H1 (cell line): ENCODE measurements at regions not wholly inside any gene's neighbourhood (a gene's known extent, or its start where the extent isn't known, plus 50 kb on each side); places are given as distances from the start of the nearest gene placed in this dataset.

ENCODE experiments used
- CTCF ChIA-PET: fragments of 300-600 bp; sonication (Branson Sonifier 250); formaldehyde crosslinking; loops from one replicate; lab custom pipeline; 2021; ENCODE audit not compliant: partially characterized antibody; lab: Charles Lee
- POLR2A ChIA-PET: fragments of 300-600 bp; sonication (Branson Sonifier 250); formaldehyde crosslinking; loops from one replicate; lab custom pipeline; 2021; ENCODE audit warnings: inconsistent platforms; ENCODE audit not compliant: partially characterized antibody; lab: Charles Lee
- DNase-seq, 2 experiments: peaks; one replicate each; pipeline versions ENCODE4 v3.0.0 to v3.0.0-alpha.2; 2010 to 2022; ENCODE audit warnings: low spot score in 2 of 2, low read depth in 1 of 2, mixed read lengths in 1 of 2
- FAIRE-seq: peaks from 2 replicates; lab custom pipeline; 2011; peaks lifted over from hg19 to GRCh38; lab: Jason Lieb, UNC
- H2AFZ ChIP-seq: 2 replicates; pipeline ENCODE4 v1.8.1; 2012; ENCODE audit warnings: low read length, inconsistent platforms
- H2AK5ac ChIP-seq: 2 replicates; pipeline ENCODE4 v1.6.1; 2013; ENCODE audit warnings: low read depth, low read length
- H2BK120ac ChIP-seq: replicated peaks from 2 replicates; pipeline ENCODE3; 2013; ENCODE audit warnings: low read depth, low read length, inconsistent platforms
- H2BK12ac ChIP-seq: 2 replicates; pipeline ENCODE4 v1.6.1; 2013; ENCODE audit warnings: low read depth, low read length
- H2BK15ac ChIP-seq: 2 replicates; pipeline ENCODE4 v1.6.1; 2013; ENCODE audit warnings: low read length
- H2BK20ac ChIP-seq: 2 replicates; pipeline ENCODE4 v1.6.1; 2013; ENCODE audit warnings: low read length
- H2BK5ac ChIP-seq: 2 replicates; pipeline ENCODE4 v1.6.1; 2013; ENCODE audit warnings: low read depth, low read length
- H3K14ac ChIP-seq: 2 replicates; pipeline ENCODE4 v1.6.1; 2013; ENCODE audit warnings: inconsistent platforms; ENCODE audit not compliant: insufficient read length
- H3K18ac ChIP-seq: 2 replicates; pipeline ENCODE4 v1.6.1; 2013; ENCODE audit warnings: low read length; ENCODE audit errors: extremely low read depth
- H3K23ac ChIP-seq: 2 replicates; pipeline ENCODE4 v1.6.1; 2013; ENCODE audit warnings: inconsistent platforms; ENCODE audit not compliant: insufficient read length
- H3K23me2 ChIP-seq: 2 replicates; pipeline ENCODE4 v1.6.1; 2013; ENCODE audit warnings: low read depth, low read length
- H3K27ac ChIP-seq: 2 replicates; pipeline ENCODE4 v1.6.1; 2011; ENCODE audit warnings: low read depth, low read length, inconsistent platforms
- H3K27me3 ChIP-seq, 4 experiments: replicated peaks in 1 of 4; 1 replicate in 1 of 4; 2 replicates in 3 of 4; pipeline versions ENCODE4 v1.6.1 to v1.8.1; 2011 to 2013; ENCODE audit warnings: low read length in 3 of 4, mild to moderate bottlenecking in 3 of 4, inconsistent platforms in 2 of 4, mixed read lengths in 2 of 4, moderate library complexity in 1 of 4; ENCODE audit not compliant: control insufficient read depth in 3 of 4, insufficient read depth in 3 of 4; ENCODE audit errors: extremely low read depth in 1 of 4
- H3K36me3 ChIP-seq, 4 experiments: 2 replicates each; pipeline versions ENCODE4 v1.6.1 to v1.8.1; 2011 to 2013; ENCODE audit warnings: mild to moderate bottlenecking in 4 of 4, low read length in 3 of 4, moderate library complexity in 2 of 4, control low read depth in 1 of 4, inconsistent platforms in 1 of 4; ENCODE audit not compliant: insufficient read depth in 4 of 4, control insufficient read depth in 2 of 4
- H3K4ac ChIP-seq: replicated peaks from 2 replicates; pipeline ENCODE3; 2013; ENCODE audit warnings: low read length, low read depth, mixed read lengths, inconsistent platforms; ENCODE audit not compliant: insufficient read length
- H3K4me1 ChIP-seq, 4 experiments: replicated peaks in 1 of 4; 1 replicate in 1 of 4; 2 replicates in 3 of 4; pipeline versions ENCODE4 v1.6.1 to v1.8.1; 2011 to 2013; ENCODE audit warnings: low read length in 3 of 4, inconsistent platforms in 2 of 4, mixed read lengths in 1 of 4; ENCODE audit not compliant: insufficient read depth in 4 of 4, control insufficient read depth in 3 of 4
- H3K4me2 ChIP-seq, 2 experiments: 2 replicates each; pipeline versions ENCODE4 v1.6.1 to v1.8.1; 2011 to 2013; ENCODE audit warnings: low read depth in 2 of 2, low read length in 2 of 2, control low read depth in 1 of 2, inconsistent platforms in 1 of 2, mild to moderate bottlenecking in 1 of 2; ENCODE audit not compliant: insufficient read depth in 1 of 2
- H3K4me3 ChIP-seq, 4 experiments: fragments of 200-600, 300-600 bp in 1 of 4; sonication (generic), shearing (Covaris generic), sonication (Bioruptor Twin) in 1 of 4; 2 replicates each; pipeline versions ENCODE4 v1.5.1 to v1.8.1; 2011 to 2016; ENCODE audit warnings: low read length in 4 of 4, low read depth in 3 of 4, control low read depth in 2 of 4, inconsistent platforms in 2 of 4, mild to moderate bottlenecking in 2 of 4, mixed read lengths in 1 of 4, moderate library complexity in 1 of 4; ENCODE audit not compliant: insufficient read depth in 2 of 4; ENCODE audit errors: extremely low read depth in 1 of 4
- H3K56ac ChIP-seq: replicated peaks from 2 replicates; pipeline ENCODE3; 2013; ENCODE audit warnings: low read depth, mild to moderate bottlenecking, mixed read lengths, low read length, inconsistent platforms; ENCODE audit not compliant: insufficient read length
- H3K79me1 ChIP-seq: 2 replicates; pipeline ENCODE4 v1.6.1; 2013; ENCODE audit warnings: low read depth, low read length, control low read depth
- H3K79me2 ChIP-seq, 2 experiments: 2 replicates each; pipeline versions ENCODE4 v1.6.1 to v1.8.1; 2012 to 2013; ENCODE audit warnings: low read length in 2 of 2, mild to moderate bottlenecking in 2 of 2, inconsistent platforms in 1 of 2; ENCODE audit not compliant: insufficient read depth in 2 of 2, control insufficient read depth in 1 of 2
- H3K9ac ChIP-seq, 4 experiments: replicated peaks in 1 of 4; 1 replicate in 1 of 4; 2 replicates in 3 of 4; pipeline versions ENCODE4 v1.6.1 to v1.8.1; 2011 to 2013; ENCODE audit warnings: low read depth in 3 of 4, low read length in 3 of 4, control low read depth in 2 of 4, mild to moderate bottlenecking in 2 of 4, moderate library complexity in 2 of 4, inconsistent platforms in 1 of 4; ENCODE audit errors: extremely low read depth in 1 of 4
- H3K9me3 ChIP-seq, 2 experiments: 2 replicates each; pipeline versions ENCODE4 v1.6.1 to v1.8.1; 2012 to 2013; ENCODE audit warnings: mild to moderate bottlenecking in 2 of 2, moderate library complexity in 2 of 2, control low read depth in 1 of 2, inconsistent platforms in 1 of 2, low read depth in 1 of 2, low read length in 1 of 2, mixed read lengths in 1 of 2; ENCODE audit not compliant: insufficient read depth in 2 of 2
- H4K20me1 ChIP-seq, 2 experiments: replicated peaks in 1 of 2; 2 replicates each; pipeline versions ENCODE3 to v1.8.1; 2011 to 2013; ENCODE audit warnings: inconsistent platforms in 2 of 2, low read length in 2 of 2, mild to moderate bottlenecking in 1 of 2; ENCODE audit not compliant: insufficient read depth in 2 of 2, control insufficient read depth in 1 of 2
- H4K5ac ChIP-seq: 2 replicates; pipeline ENCODE4 v1.6.1; 2013; ENCODE audit warnings: low read length, low read depth, mixed read lengths, inconsistent platforms; ENCODE audit not compliant: insufficient read length
- H4K8ac ChIP-seq: 2 replicates; pipeline ENCODE4 v1.8.0; 2013; ENCODE audit warnings: mild to moderate bottlenecking, moderate library complexity, low read length, inconsistent platforms; ENCODE audit not compliant: insufficient read depth; ENCODE audit errors: extremely low read depth
- H4K91ac ChIP-seq: replicated peaks from 2 replicates; pipeline ENCODE3; 2013; ENCODE audit warnings: low read length, mixed read lengths, inconsistent platforms; ENCODE audit not compliant: insufficient read length
- CTCF ChIP-seq, 3 experiments: IDR thresholded peaks; 1 replicate in 2 of 3; 2 replicates in 1 of 3; pipeline versions ENCODE4 v1.5.1 to v1.6.1; 2011; ENCODE audit warnings: low read length in 3 of 3, mild to moderate bottlenecking in 3 of 3, inconsistent platforms in 2 of 3, low read depth in 1 of 3, moderate library complexity in 1 of 3; ENCODE audit not compliant: insufficient read depth in 1 of 3; ENCODE audit errors: control extremely low read depth in 1 of 3
- EZH2 ChIP-seq: fragments of 200-600 bp; sonication (generic); IDR thresholded peaks from 2 replicates; pipeline ENCODE4 v1.7.1; 2012; ENCODE audit warnings: low read depth, mild to moderate bottlenecking, moderate library complexity, low read length, inconsistent platforms; ENCODE audit not compliant: severe bottlenecking
- KDM1A ChIP-seq: fragments of 200-600, 300-600 bp; sonication (generic); IDR thresholded peaks from 2 replicates; pipeline ENCODE4 v1.7.1; 2016; ENCODE audit warnings: mild to moderate bottlenecking, low read length, borderline replicate concordance
- SIN3A ChIP-seq, 2 experiments: IDR thresholded peaks in 1 of 2; conservative IDR thresholded peaks in 1 of 2; 2 replicates each; pipeline ENCODE4 v1.6.1; 2011 to 2012; ENCODE audit warnings: low read length in 2 of 2, improper control_type of control experiment in 1 of 2, low read depth in 1 of 2, mild to moderate bottlenecking in 1 of 2
- TBP ChIP-seq: IDR thresholded peaks from 2 replicates; pipeline ENCODE4 v1.6.1; 2011; ENCODE audit warnings: low read depth, low read length, improper control_type of control experiment
- WGBS, 2 experiments: shearing (Covaris generic) in 1 of 2; methylation state at CpG; one replicate each; pipeline versions ENCODE4 v1.1.6 to v1.1.7; 2013 to 2015; ENCODE audit warnings: low lambda C conversion rate in 2 of 2, mixed read lengths in 2 of 2, inconsistent platforms in 1 of 2, low coverage in 1 of 2, missing lambda C conversion rate in 1 of 2; ENCODE audit not compliant: insufficient replicate concordance in 2 of 2, insufficient coverage in 1 of 2, insufficient read length in 1 of 2; ENCODE audit errors: extremely low coverage in 1 of 2, missing lambda C conversion rate in 1 of 2; 5-methylcytosine and 5-hydroxymethylcytosine counted together

GRCh38 chr10:62617652-62618051 is 186.9 kb upstream of the ADO start:
- Histone ChIP-seq H2AFZ (no peak overlapping the region), H4K91ac (no peak overlapping the region), H3K4ac (no peak overlapping the region), H3K79me2 (no peaks in the 10 kb centered on the region), H2BK12ac (no peak overlapping the region), H4K5ac (no peak overlapping the region), H3K79me1 (no peaks in the 10 kb centered on the region), H2AK5ac (no peak overlapping the region), H2BK120ac (no peak overlapping the region), H3K9ac (no peak overlapping the region), H3K27ac (no peak overlapping the region), H3K23ac (no peak overlapping the region), H4K20me1 (no peaks in the 10 kb centered on the region), H3K36me3 (no peaks in the 10 kb centered on the region), H3K27me3 (no peaks in the 10 kb centered on the region), H3K18ac (no peak overlapping the region), H3K23me2 (no peaks in the 10 kb centered on the region; the same call in 1 of the 2 replicates), H3K4me2 (no peak overlapping the region), H3K56ac (no peak overlapping the region), H4K8ac (no peak overlapping the region), H2BK15ac (no peak overlapping the region), H2BK5ac (no peak overlapping the region), H3K4me3 (no peak overlapping the region), H3K14ac (no peak overlapping the region), H3K4me1 (no peaks in the 10 kb centered on the region), H3K9me3 (no peaks in the 10 kb centered on the region), H2BK20ac (no peak overlapping the region)
- WGBS, 2 experiments = 95% methylated on average over 7 of the region's 9 CpGs; no CpG with 5 or more reads in 1 of the 2 experiments
- FAIRE-seq (no peak), DNase-seq (no peak)
- ChIA-PET CTCF (interaction anchor here (0.7 to 2.4 kb wide), 4 partner anchors 116 to 540 kb away, joined by 3 to 6 read pairs (median 4); partner anchors contain the start of gene EGR2), POLR2A (no interaction called here)
- no peak for TF ChIP-seq EZH2
- no peak for TF ChIP-seq KDM1A
- TF ChIP-seq SIN3A (conservative IDR thresholded peaks at IDR 0.05 in 1 of 2, IDR thresholded peaks at IDR 0.05 in 1 of 2; ENCODE audit: low read depth in 1 of 2, low read length in 2 of 2) = no peak
- TF ChIP-seq TBP = no peak
- no peak for TF ChIP-seq CTCF (IDR thresholded peaks at IDR 0.05; ENCODE audit: control extremely low read depth in 1 of 3, insufficient read depth in 1 of 3, low read depth in 1 of 3, low read length in 3 of 3)
